Neural crest cell (in vitro differentiated cells): ENCODE measurements at regions not wholly inside any gene's neighbourhood (a gene's known extent, or its start where the extent isn't known, plus 50 kb on each side); places are given as distances from the start of the nearest gene placed in this dataset.
A peak's percentile ranks its signal among the peaks of the same experiment; 100 is the strongest.

Experiments used
- DNase-seq: peaks from one replicate; pipeline ENCODE4 v3.0.0; 2021; ENCODE audit warnings: low read depth, mixed read lengths, low spot score
- H3K27ac Mint-ChIP-seq: one replicate; pipeline ENCODE4 v1.8.0; 2021; ENCODE audit warnings: mild to moderate bottlenecking, mixed read lengths; ENCODE audit not compliant: unreplicated experiment
- H3K27me3 Mint-ChIP-seq: 2 replicates; pipeline ENCODE4 v1.8.0; 2021; ENCODE audit warnings: low read depth, mild to moderate bottlenecking, mixed read lengths
- H3K36me3 Mint-ChIP-seq: 2 replicates; pipeline ENCODE4 v1.8.0; 2021; ENCODE audit warnings: low read depth, mild to moderate bottlenecking, mixed read lengths
- H3K4me1 Mint-ChIP-seq: 2 replicates; pipeline ENCODE4 v1.8.0; 2021; ENCODE audit warnings: mixed read lengths
- H3K4me3 Mint-ChIP-seq: one replicate; pipeline ENCODE4 v1.8.0; 2021; ENCODE audit warnings: mild to moderate bottlenecking, mixed read lengths
- H3K9me3 Mint-ChIP-seq: 2 replicates; pipeline ENCODE4 v1.8.0; 2021; ENCODE audit warnings: mixed read lengths
- CTCF ChIP-seq: fragments of 200-600 bp; sonication (generic); conservative IDR thresholded peaks from 2 replicates; pipeline ENCODE4 v1.5.0; 2021; ENCODE audit warnings: antibody characterized with exemption, mild to moderate bottlenecking

- TF ChIP-seq CTCF, result no peak
- Mint-ChIP-seq H3K36me3 (peaks cover 2% of the 10 kb centered on the region), H3K4me1 (peaks cover 19% of the 10 kb centered on the region), H3K9me3 (peaks cover 6% of the 10 kb centered on the region), H3K27ac (no peak overlapping the region), H3K27me3 (no peaks in the 10 kb centered on the region), H3K4me3 (no peak overlapping the region)
- no peak for DNase-seq
These were observed 104.6 kb upstream of the ZC3H11B start for GRCh38 chr1:219717536-219717935.

GRCh38 chr1:219716611-219717114 lies 103.8 kb upstream of the ZC3H11B start:
- Mint-ChIP-seq H3K27me3 (no peaks in the 10 kb centered on the region), H3K36me3 (peaks cover 2% of the 10 kb centered on the region), H3K9me3 (peaks cover 6% of the 10 kb centered on the region), H3K4me3 (no peak overlapping the region), H3K4me1 (peaks cover 22% of the 10 kb centered on the region), H3K27ac (no peak overlapping the region)
- no peak for TF ChIP-seq CTCF
- no peak for DNase-seq

GRCh38 chr1:219713981-219714381 lies 101.1 kb upstream of the ZC3H11B start:
- TF ChIP-seq CTCF, result no peak
- Mint-ChIP-seq H3K9me3 (peaks cover 4% of the 10 kb centered on the region), H3K27me3 (no peaks in the 10 kb centered on the region), H3K4me1 (peaks cover 22% of the 10 kb centered on the region), H3K36me3 (peaks cover under 1% of the 10 kb centered on the region), H3K4me3 (no peak overlapping the region), H3K27ac (peak overlapping the region; percentile 82)
- no peak for DNase-seq

GRCh38 chr1:219712506-219712905 lies 99.6 kb upstream of the ZC3H11B start:
- no peak for DNase-seq
- Mint-ChIP-seq H3K4me1 (peaks cover 22% of the 10 kb centered on the region), H3K4me3 (no peak overlapping the region), H3K27ac (no peak overlapping the region), H3K9me3 (peaks cover 3% of the 10 kb centered on the region), H3K27me3 (no peaks in the 10 kb centered on the region), H3K36me3 (peaks cover 5% of the 10 kb centered on the region)
- no peak for TF ChIP-seq CTCF

- peaks cover 8% of the 10 kb centered on the region for H3K36me3 Mint-ChIP-seq
- H3K27me3 Mint-ChIP-seq, result no peaks in the 10 kb centered on the region
- TF ChIP-seq CTCF, result no peak
- no peak overlapping the region for H3K4me3 Mint-ChIP-seq
- no peak overlapping the region for H3K27ac Mint-ChIP-seq
- peaks cover 5% of the 10 kb centered on the region for H3K9me3 Mint-ChIP-seq
- DNase-seq, result no peak
- H3K4me1 Mint-ChIP-seq, result peaks cover 22% of the 10 kb centered on the region
These were observed 97.8 kb upstream of the ZC3H11B start for GRCh38 chr1:219710529-219711194.
